ENCODE measurements at regions not wholly inside any gene's neighbourhood (a gene's known extent, or its start where the extent isn't known, plus 50 kb on each side); places are given as distances from the start of the nearest gene placed in this dataset.

DNA sequence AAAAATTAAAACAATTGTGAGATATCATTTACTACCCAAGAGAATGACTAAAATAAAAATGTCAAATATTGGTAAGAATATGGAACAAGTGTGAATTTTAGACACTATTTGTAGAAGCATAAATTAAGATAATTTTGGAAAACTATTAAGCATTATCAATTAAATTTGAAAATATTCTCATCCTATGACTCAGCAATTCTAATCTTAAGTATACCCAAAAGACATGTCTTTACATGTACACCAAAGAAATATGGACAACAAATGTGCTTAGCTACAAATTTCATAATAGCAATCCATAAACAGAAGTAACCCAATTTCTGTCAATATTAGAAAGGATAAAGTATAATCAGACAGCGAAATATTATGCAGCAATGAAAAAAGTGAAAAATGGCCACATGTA lies 1032.2 kb upstream of the SEMA6D start:
- TF ChIP-seq TAF1 (IDR thresholded peaks at IDR 0.05; ENCODE audit: borderline replicate concordance, insufficient read depth, low read length) (no peak), SIN3A (IDR thresholded peaks at IDR 0.05; ENCODE audit: borderline replicate concordance, insufficient read depth, low read length) (no peak), POLR2AphosphoS5 (IDR thresholded peaks at IDR 0.05; ENCODE audit: low read depth, low read length) (no peak), FOXP2 (optimal IDR thresholded peaks at IDR 0.05; ENCODE audit: borderline replicate concordance, extremely low read depth, extremely low read length, insufficient read depth) (no peak)
- TF ChIP-seq, protein P1, sequence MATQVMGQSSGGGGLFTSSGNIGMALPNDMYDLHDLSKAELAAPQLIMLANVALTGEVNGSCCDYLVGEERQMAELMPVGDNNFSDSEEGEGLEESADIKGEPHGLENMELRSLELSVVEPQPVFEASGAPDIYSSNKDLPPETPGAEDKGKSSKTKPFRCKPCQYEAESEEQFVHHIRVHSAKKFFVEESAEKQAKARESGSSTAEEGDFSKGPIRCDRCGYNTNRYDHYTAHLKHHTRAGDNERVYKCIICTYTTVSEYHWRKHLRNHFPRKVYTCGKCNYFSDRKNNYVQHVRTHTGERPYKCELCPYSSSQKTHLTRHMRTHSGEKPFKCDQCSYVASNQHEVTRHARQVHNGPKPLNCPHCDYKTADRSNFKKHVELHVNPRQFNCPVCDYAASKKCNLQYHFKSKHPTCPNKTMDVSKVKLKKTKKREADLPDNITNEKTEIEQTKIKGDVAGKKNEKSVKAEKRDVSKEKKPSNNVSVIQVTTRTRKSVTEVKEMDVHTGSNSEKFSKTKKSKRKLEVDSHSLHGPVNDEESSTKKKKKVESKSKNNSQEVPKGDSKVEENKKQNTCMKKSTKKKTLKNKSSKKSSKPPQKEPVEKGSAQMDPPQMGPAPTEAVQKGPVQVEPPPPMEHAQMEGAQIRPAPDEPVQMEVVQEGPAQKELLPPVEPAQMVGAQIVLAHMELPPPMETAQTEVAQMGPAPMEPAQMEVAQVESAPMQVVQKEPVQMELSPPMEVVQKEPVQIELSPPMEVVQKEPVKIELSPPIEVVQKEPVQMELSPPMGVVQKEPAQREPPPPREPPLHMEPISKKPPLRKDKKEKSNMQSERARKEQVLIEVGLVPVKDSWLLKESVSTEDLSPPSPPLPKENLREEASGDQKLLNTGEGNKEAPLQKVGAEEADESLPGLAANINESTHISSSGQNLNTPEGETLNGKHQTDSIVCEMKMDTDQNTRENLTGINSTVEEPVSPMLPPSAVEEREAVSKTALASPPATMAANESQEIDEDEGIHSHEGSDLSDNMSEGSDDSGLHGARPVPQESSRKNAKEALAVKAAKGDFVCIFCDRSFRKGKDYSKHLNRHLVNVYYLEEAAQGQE (IDR thresholded peaks at IDR 0.05; ENCODE audit: insufficient read depth in 1 of 2, low read depth in 2 of 2, low read length in 2 of 2), result no peak

DNA sequence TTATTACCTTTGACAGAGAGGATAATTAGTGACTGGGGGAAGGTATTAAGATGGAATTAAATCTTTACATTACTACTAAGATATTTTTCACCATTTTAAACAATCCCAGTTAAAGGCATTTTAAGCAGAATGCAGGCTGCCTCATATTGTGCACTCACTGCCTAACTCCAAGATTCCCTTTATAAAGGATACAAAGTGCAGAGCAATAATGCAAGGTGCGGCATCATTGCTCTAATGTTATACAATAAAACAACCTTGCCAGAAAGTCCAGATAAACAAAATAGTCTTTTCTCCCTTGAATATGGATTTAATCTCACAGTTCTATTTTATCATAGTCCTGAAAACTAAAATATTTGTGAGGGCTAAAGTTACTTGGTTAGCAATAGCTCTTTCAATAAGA lies 1031.6 kb upstream of the SEMA6D start:
- TF ChIP-seq TAF1 (IDR thresholded peaks at IDR 0.05; ENCODE audit: borderline replicate concordance, insufficient read depth, low read length), result no peak
- no peak for TF ChIP-seq POLR2AphosphoS5 (IDR thresholded peaks at IDR 0.05; ENCODE audit: low read depth, low read length)
- TF ChIP-seq, protein P1 (IDR thresholded peaks at IDR 0.05; ENCODE audit: insufficient read depth in 1 of 2, low read depth in 2 of 2, low read length in 2 of 2), result no peak
- no peak for TF ChIP-seq FOXP2 (optimal IDR thresholded peaks at IDR 0.05; ENCODE audit: borderline replicate concordance, extremely low read depth, extremely low read length, insufficient read depth)
- no peak for TF ChIP-seq SIN3A (IDR thresholded peaks at IDR 0.05; ENCODE audit: borderline replicate concordance, insufficient read depth, low read length)

DNA sequence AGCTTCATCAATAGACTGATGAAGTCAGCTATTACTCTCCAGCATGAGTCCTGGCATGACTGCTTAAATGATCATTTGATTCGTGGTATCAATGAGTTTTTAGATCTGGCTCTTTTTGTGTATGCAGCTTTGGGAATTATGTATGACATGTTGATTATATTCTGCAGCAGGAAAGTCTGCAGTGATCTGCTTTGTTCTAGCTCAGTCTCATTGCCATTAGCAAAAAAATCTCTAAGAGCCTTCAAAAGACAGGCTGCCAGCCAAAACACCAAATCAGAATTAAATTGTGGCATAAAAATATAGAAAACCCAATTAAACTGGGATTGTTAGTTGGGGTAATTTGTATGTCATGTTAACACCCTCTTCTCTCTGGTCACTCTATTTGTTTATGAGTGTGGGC lies 1021.0 kb upstream of the SEMA6D start:
- no peak for TF ChIP-seq SIN3A (IDR thresholded peaks at IDR 0.05; ENCODE audit: borderline replicate concordance, insufficient read depth, low read length)
- TF ChIP-seq FOXP2 (optimal IDR thresholded peaks at IDR 0.05; ENCODE audit: borderline replicate concordance, extremely low read depth, extremely low read length, insufficient read depth), result no peak
- no peak for TF ChIP-seq POLR2AphosphoS5 (IDR thresholded peaks at IDR 0.05; ENCODE audit: low read depth, low read length)
- TF ChIP-seq, protein P1 (IDR thresholded peaks at IDR 0.05; ENCODE audit: insufficient read depth in 1 of 2, low read depth in 2 of 2, low read length in 2 of 2), result no peak
- TF ChIP-seq TAF1 (IDR thresholded peaks at IDR 0.05; ENCODE audit: borderline replicate concordance, insufficient read depth, low read length), result no peak

DNA sequence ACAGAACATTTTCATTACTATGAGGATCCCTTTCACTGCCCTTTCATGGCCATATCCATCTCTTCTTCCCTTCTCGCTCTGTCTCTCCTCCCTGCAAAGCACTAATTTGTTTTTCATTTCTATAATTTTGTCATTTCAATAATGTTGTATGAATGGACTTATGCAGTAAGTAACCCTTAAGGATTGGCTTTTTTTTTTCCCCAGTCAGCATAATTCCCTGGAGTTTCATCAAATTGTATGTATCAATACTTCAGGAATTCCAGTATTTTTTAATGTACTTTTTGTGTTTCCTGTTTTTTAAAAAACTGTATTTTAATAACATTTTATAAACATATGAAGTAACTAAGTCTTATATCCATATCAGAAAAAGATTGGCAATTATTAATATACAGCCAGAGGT lies 1016.0 kb upstream of the SEMA6D start:
- TF ChIP-seq FOXP2 (optimal IDR thresholded peaks at IDR 0.05; ENCODE audit: borderline replicate concordance, extremely low read depth, extremely low read length, insufficient read depth), result no peak

DNA sequence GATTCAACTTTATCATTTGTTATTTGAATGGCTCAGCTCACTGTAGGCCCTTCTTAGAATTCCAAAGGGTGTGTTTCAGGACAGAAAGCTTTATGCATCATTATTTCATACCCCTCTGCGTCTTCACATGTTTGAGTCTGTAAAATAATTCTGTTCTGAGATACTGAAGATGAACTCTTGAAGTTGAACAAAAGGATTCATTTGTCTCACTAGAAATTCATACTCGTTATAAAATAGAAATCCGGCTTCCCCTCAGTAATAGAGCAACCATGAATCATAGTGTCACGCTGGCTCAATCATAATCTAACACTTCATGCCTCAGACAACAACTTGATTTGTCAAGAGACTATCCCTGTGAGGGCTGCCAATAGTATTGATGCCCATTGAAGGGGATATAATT lies 1015.4 kb upstream of the SEMA6D start:
- TF ChIP-seq POLR2AphosphoS5 (IDR thresholded peaks at IDR 0.05; ENCODE audit: low read depth, low read length), result no peak
- TF ChIP-seq SIN3A (IDR thresholded peaks at IDR 0.05; ENCODE audit: borderline replicate concordance, insufficient read depth, low read length), result no peak
- no peak for TF ChIP-seq TAF1 (IDR thresholded peaks at IDR 0.05; ENCODE audit: borderline replicate concordance, insufficient read depth, low read length)
- no peak for TF ChIP-seq FOXP2 (optimal IDR thresholded peaks at IDR 0.05; ENCODE audit: borderline replicate concordance, extremely low read depth, extremely low read length, insufficient read depth)
- TF ChIP-seq, protein P1 (IDR thresholded peaks at IDR 0.05; ENCODE audit: insufficient read depth in 1 of 2, low read depth in 2 of 2, low read length in 2 of 2), result no peak
